HFFc6 (cell line): ENCODE measurements at regions not wholly inside any gene's neighbourhood (a gene's known extent, or its start where the extent isn't known, plus 50 kb on each side); places are given as distances from the start of the nearest gene placed in this dataset.
"Not testable (repeated sequence)": the region's sequence is repeated elsewhere in the genome, so short reads cannot be mapped to it uniquely, and the experiment has no call there.

Experiments used
- DNase-seq: peaks from one replicate; pipeline ENCODE4 v3.0.0-alpha.2; 2018
- H3K27ac Mint-ChIP-seq: 2 replicates; pipeline ENCODE4 v1.8.0; 2020; ENCODE audit warnings: mild to moderate bottlenecking, mixed read lengths
- H3K27me3 Mint-ChIP-seq: 2 replicates; pipeline ENCODE4 v1.8.0; 2021; ENCODE audit warnings: mild to moderate bottlenecking, moderate library complexity, mixed read lengths; ENCODE audit not compliant: insufficient read depth
- H3K36me3 Mint-ChIP-seq: 2 replicates; pipeline ENCODE4 v1.8.0; 2021; ENCODE audit warnings: low read depth, mixed read lengths
- H3K4me1 Mint-ChIP-seq: 2 replicates; pipeline ENCODE4 v1.8.0; 2020; ENCODE audit warnings: low read depth, mixed read lengths
- H3K4me3 Mint-ChIP-seq: 2 replicates; pipeline ENCODE4 v1.8.0; 2020; ENCODE audit warnings: mild to moderate bottlenecking, moderate library complexity, mixed read lengths
- H3K9me3 Mint-ChIP-seq: 2 replicates; pipeline ENCODE4 v1.8.0; 2020; ENCODE audit warnings: mild to moderate bottlenecking, mixed read lengths
- CTCF ChIP-seq: fragments of 200-600 bp; sonication (generic); IDR thresholded peaks from 2 replicates; pipeline ENCODE4 v1.5.0; 2021; ENCODE audit warnings: antibody characterized with exemption, mild to moderate bottlenecking

- H3K36me3 Mint-ChIP-seq = no peaks in the 10 kb centered on the region
- no peaks in the 10 kb centered on the region for H3K27me3 Mint-ChIP-seq
- TF ChIP-seq CTCF = no peak
- peaks cover 23% of the 10 kb centered on the region; the same call in 1 of the 2 replicates for H3K4me1 Mint-ChIP-seq
- H3K9me3 Mint-ChIP-seq = no peaks in the 10 kb centered on the region; the same call in 1 of the 2 replicates
- no peak for DNase-seq
- H3K27ac Mint-ChIP-seq = no peak overlapping the region
- no peak overlapping the region for H3K4me3 Mint-ChIP-seq
These were observed 182.8 kb upstream of the DGKB start for GRCh38 chr7:15085366-15085765.

GRCh38 chr7:15084368-15084767, 181.8 kb upstream of the DGKB start:
- H3K27me3 Mint-ChIP-seq = no peaks in the 10 kb centered on the region
- TF ChIP-seq CTCF = no peak
- no peak overlapping the region for H3K27ac Mint-ChIP-seq
- no peaks in the 10 kb centered on the region; the same call in 1 of the 2 replicates for H3K9me3 Mint-ChIP-seq
- H3K4me3 Mint-ChIP-seq = no peak overlapping the region
- H3K36me3 Mint-ChIP-seq = no peaks in the 10 kb centered on the region
- peaks cover 23% of the 10 kb centered on the region; the same call in 1 of the 2 replicates for H3K4me1 Mint-ChIP-seq
- no peak for DNase-seq

- Mint-ChIP-seq H3K9me3 (peaks cover 1% of the 10 kb centered on the region; the same call in 1 of the 2 replicates), H3K27ac (no peak overlapping the region), H3K4me3 (no peak overlapping the region), H3K36me3 (no peaks in the 10 kb centered on the region), H3K27me3 (no peaks in the 10 kb centered on the region), H3K4me1 (peaks cover 19% of the 10 kb centered on the region; the same call in 1 of the 2 replicates)
- DNase-seq = no peak
- no peak for TF ChIP-seq CTCF
These were observed 179.3 kb upstream of the DGKB start for GRCh38 chr7:15081891-15082290.

GRCh38 chr7:15073301-15073700, 170.8 kb upstream of the DGKB start:
- no peaks in the 10 kb centered on the region for H3K27me3 Mint-ChIP-seq
- H3K36me3 Mint-ChIP-seq = no peaks in the 10 kb centered on the region
- H3K4me3 Mint-ChIP-seq = no peak overlapping the region
- peaks cover 2% of the 10 kb centered on the region for H3K4me1 Mint-ChIP-seq
- peaks cover 4% of the 10 kb centered on the region; the same call in 1 of the 2 replicates for H3K9me3 Mint-ChIP-seq
- no peak for TF ChIP-seq CTCF
- no peak overlapping the region for H3K27ac Mint-ChIP-seq
- no peak for DNase-seq

- no peak for DNase-seq
- TF ChIP-seq CTCF = no peak
- Mint-ChIP-seq H3K36me3 (no peaks in the 10 kb centered on the region), H3K4me1 (peaks cover 7% of the 10 kb centered on the region), H3K27me3 (no peaks in the 10 kb centered on the region; the same call in 1 of the 2 replicates), H3K9me3 (peaks cover 3% of the 10 kb centered on the region; the same call in 1 of the 2 replicates), H3K4me3 (no peak overlapping the region), H3K27ac (no peak overlapping the region)
These were observed 165.8 kb upstream of the DGKB start for GRCh38 chr7:15068324-15068723.

GRCh38 chr7:15057272-15057671, 154.7 kb upstream of the DGKB start:
- H3K4me3 Mint-ChIP-seq = no peak overlapping the region

GRCh38 chr7:15054304-15054703, 151.8 kb upstream of the DGKB start:
- DNase-seq, H3K27ac Mint-ChIP-seq, H3K36me3 Mint-ChIP-seq, H3K9me3 Mint-ChIP-seq, H3K4me1 Mint-ChIP-seq, H3K27me3 Mint-ChIP-seq, H3K4me3 Mint-ChIP-seq: not testable (repeated sequence)

More at GRCh38 chr7:15057272-15057671, 154.7 kb upstream of the DGKB start:
- no peak for DNase-seq
- H3K36me3 Mint-ChIP-seq = no peaks in the 10 kb centered on the region; the same call in 1 of the 2 replicates
- H3K4me1 Mint-ChIP-seq = no peaks in the 10 kb centered on the region
- H3K27ac Mint-ChIP-seq = no peak overlapping the region
- TF ChIP-seq CTCF = no peak
- peaks cover 7% of the 10 kb centered on the region; the same call in 1 of the 2 replicates for H3K27me3 Mint-ChIP-seq
- peaks cover 7% of the 10 kb centered on the region; the same call in 1 of the 2 replicates for H3K9me3 Mint-ChIP-seq
